HG03135 (cell line): ENCODE measurements at regions not wholly inside any gene's neighbourhood (a gene's known extent, or its start where the extent isn't known, plus 50 kb on each side); places are given as distances from the start of the nearest gene placed in this dataset.

Experiments used
- ATAC-seq: cut with Tn5 transposase; IDR thresholded peaks from one replicate; pipeline ENCODE4 v1.9.1; 2021; ENCODE audit warnings: mild to moderate bottlenecking, moderate library complexity; ENCODE audit not compliant: unreplicated experiment

- no peak for ATAC-seq
Measured at GRCh38 chr3:10758304-10759037, 57.6 kb upstream of the SLC6A11 start.

DNA sequence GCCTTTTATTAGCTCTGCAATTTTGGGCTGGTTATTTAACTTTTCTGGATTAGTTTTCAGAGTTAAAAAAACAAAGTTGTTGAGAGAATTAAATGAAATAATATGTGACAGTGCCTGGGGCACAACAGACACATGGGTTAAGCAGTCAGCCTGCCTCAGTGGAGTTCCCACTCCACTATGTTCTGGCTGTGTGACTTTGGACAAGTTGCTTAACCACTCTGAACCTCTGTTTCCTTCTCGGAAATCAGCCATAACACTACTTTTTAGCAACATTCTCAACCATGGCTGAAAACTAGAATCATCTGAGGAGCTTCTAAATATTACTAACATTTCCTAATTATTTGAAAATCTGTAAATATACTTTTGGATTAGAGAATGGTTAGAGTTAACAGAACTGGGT lies 56.5 kb upstream of the SLC6A11 start:
- ATAC-seq = no peak

DNA sequence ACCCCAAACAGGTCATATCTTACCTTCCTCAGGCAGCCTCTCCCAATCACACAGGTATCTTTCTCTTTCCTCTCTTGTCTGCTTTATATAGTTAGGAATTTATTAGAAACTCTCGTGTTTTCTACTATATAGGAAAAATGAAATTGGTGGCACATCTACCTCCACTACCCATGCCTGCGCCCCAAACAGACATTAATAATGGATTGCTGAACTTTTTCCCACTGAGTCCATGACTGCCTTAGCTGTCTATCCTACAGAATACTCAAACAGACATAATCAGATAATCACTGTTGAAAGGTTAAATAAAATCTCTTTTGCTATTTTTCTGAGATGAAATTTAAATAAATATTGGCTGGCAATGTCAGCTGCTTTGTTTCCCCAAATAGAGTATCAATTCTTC lies 55.8 kb upstream of the SLC6A11 start:
- no peak for ATAC-seq

GRCh38 chr3:10761583-10761982 lies 54.4 kb upstream of the SLC6A11 start:
- ATAC-seq = no peak

- no peak for ATAC-seq
Measured at GRCh38 chr3:10762116-10762515, 53.9 kb upstream of the SLC6A11 start.

DNA sequence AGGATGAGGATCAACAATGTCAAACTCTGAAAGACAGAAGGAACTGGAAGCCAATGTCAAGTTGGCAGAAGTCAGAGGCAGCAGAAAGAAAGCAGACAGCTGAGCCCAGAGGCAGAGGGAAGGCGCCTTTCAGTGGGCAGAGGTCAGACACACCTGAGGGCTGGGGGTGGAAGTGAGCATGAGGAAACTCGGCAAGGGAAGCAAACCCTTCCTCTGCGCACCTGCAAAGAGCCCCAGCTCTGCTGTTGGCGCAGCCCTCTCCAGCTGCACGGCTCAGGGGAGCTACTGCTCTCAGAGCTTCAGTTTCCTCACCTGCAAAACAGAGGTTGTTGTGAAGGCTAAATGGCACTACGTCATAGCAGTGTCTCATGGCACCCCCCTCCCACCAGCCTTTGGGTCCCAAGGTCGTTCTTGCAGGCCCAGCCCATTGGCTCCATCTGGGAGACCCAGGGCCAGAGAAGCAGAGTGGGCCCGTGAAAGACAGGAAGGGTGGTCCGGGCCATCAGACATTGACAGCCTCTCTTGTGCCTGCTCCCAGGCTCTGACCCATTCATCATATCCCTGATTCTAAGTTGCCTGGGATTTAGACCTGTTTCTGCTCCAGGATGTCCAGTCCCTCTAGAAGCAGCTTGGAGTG lies 53.3 kb upstream of the SLC6A11 start:
- no peak for ATAC-seq

GRCh38 chr3:10763248-10763620 lies 52.8 kb upstream of the SLC6A11 start:
- ATAC-seq = no peak

GRCh38 chr3:10763817-10764258 lies 52.2 kb upstream of the SLC6A11 start:
- ATAC-seq = no peak

DNA sequence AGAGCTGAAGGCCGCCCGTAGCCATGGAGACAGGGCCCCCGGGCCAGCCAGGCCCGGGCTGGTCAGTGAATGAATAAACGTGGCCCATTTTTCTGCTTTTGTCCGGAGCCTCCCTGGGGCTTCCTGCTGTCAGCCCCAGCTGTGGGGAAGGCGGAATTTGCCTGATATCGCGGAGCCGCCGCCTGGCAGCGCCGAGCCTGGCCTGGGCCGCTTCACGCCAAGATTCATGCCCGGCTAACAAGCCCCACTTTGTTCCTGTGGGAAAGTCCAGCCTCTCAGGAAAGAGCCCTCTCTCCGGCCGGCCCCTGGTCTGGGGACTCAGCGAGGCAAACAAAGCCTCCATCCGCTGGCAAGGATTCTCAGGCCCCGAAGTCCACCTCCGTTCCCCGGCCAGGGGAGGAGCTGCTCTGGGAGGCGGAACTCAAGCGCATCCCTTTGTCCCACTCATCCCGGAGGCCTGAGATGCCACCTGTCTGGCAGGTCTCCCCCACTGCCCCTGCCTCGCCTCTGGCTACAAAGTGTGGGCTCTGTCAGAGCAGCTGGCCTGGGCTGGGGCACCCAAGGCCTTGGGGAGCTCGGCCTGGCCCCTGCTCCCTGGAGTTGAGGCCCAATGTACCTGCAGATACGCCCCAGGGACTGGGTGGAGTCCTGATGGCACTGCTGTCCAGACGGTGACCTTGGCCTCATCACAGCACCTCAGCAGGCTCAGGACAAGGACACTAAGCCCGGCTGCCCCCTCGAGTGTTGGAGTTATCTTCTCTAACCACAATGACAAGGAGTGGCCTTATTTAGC lies 51.6 kb upstream of the SLC6A11 start:
- no peak for ATAC-seq

DNA sequence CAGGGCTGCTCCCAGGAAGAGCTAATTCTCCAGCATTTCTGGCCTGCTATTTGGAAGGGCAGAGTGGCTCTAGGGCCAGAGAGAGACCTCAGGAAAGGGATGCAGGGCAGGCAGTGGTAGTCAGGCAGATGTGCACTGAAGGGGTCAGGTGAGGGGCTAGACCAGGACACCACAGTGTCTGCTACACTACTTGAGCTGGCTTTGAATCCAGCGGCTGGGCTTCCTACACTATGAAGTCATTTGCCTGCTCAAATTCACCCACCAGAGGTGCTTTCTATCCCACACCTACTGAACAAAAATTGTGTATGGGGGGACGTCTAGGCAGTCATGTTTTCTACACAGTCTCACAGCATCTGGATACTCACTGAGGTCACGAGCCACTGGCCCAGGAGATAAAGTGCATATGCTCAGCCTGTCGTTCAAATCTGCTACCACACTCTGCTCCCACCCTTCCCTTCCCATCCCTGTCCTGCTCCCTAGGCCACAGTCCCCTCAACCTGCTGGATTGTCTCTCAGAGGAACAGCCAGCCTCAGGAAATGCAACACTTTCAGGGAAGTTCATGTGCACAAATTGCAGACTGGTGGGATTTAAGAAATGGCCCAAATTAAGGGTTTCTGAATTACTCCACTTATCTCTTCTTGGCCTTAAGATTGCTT lies 49.9 kb upstream of the SLC6A11 start:
- ATAC-seq = no peak
